Mammary epithelial cell (primary cell): ENCODE measurements at regions not wholly inside any gene's neighbourhood (a gene's known extent, or its start where the extent isn't known, plus 50 kb on each side); places are given as distances from the start of the nearest gene placed in this dataset.

ENCODE experiments used
- CTCF ChIP-seq, 2 donors: IDR thresholded peaks in 1 of 2; conservative IDR thresholded peaks in 1 of 2; 2 replicates each; pipeline ENCODE4 v1.5.1; 2011 to 2012; ENCODE audit warnings: inconsistent platforms in 2 of 2, low read length in 2 of 2, mild to moderate bottlenecking in 2 of 2, control low read depth in 1 of 2, low read depth in 1 of 2; ENCODE audit not compliant: insufficient read depth in 1 of 2; ENCODE audit errors: extremely low read depth in 1 of 2
- EZH2 ChIP-seq: IDR thresholded peaks from 2 replicates; pipeline ENCODE4 v1.6.1; 2012; ENCODE audit warnings: low read length, inconsistent platforms, borderline replicate concordance

DNA sequence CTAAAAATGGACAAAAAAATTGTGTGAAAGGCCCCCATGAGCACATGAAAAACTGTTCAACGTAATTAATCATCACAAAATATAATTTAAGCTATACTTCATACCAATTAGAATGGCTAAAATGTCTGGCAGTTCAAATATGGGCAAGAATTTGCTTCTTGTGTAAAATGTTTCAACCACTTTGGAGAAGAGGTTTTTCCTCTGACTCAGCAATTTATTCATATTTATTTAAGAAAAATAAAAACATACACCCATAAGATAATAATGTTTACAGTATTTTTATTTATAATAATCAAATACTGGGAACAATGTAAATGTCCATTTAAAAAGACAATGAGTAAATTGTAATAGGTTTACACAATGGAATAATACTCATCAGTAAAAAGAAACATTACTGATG is 395.1 kb upstream of the KHDRBS2 start:
- TF ChIP-seq CTCF (conservative IDR thresholded peaks at IDR 0.05 in 1 of 2, IDR thresholded peaks at IDR 0.05 in 1 of 2; ENCODE audit: extremely low read depth in 1 of 2, insufficient read depth in 1 of 2, low read depth in 1 of 2, low read length in 2 of 2) (no peak), EZH2 (no peak)
